Esophagus muscularis mucosa (tissue), 4 donors: ENCODE measurements at regions not wholly inside any gene's neighbourhood (a gene's known extent, or its start where the extent isn't known, plus 50 kb on each side); places are given as distances from the start of the nearest gene placed in this dataset.

Experiments used
- EP300 ChIP-seq: sonication (generic); formaldehyde crosslinking; IDR thresholded peaks from one replicate; pipeline ENCODE4 v1.6.1; 2017; ENCODE audit warnings: antibody characterized with exemption
- POLR2A ChIP-seq: fragments of 450-650 bp; IDR thresholded peaks from one replicate; pipeline ENCODE4 v1.6.1; 2017; ENCODE audit warnings: antibody characterized with exemption, moderate library complexity, mild to moderate bottlenecking, low read depth
- TF ChIP-seq, protein P1 (sequence below), 3 experiments: fragments of 200-600 bp in 2 of 3; fragments of 450-650 bp in 1 of 3; sonication (generic) in 2 of 3; IDR thresholded peaks; one replicate each; pipeline ENCODE4 v1.5.1; 2017 to 2019; ENCODE audit warnings: antibody characterized with exemption in 3 of 3, mild to moderate bottlenecking in 2 of 3, moderate library complexity in 1 of 3

DNA sequence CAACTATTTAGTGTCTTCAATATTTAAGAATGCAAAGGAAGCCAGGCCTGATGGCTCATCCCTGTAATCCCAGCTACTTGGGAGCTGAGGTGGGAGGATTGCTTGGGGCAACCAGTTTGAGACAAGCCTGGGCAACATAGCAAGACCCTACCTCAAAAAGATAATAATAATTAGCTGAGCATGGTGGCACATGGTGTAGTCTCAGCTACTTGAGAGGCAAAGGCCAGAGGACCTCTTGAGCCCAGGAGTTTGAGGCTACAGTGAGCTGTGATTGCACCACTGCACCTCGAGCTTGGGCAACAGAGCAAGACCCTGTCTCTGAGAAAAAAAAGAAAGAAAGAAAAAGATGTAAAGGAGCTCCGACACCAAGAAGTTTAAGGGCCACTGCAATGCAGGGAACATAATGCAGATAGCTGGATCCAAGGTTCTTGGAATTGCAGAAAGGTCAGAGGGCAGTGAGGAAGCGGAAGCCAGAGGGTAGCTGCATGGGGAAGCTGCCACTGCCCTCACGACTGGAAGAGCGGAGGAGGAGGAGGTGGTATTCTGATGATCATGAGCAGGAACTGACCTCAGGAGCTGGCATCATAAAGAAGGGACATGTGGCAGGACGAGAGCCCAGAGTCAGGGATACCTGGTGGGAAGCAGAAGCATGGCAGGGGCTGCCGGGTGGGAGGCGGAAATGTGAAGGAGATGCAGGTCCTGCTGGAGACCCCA lies 60.2 kb upstream of the PODXL start:
- TF ChIP-seq EP300 (no peak), POLR2A (no peak)
- TF ChIP-seq, protein P1, sequence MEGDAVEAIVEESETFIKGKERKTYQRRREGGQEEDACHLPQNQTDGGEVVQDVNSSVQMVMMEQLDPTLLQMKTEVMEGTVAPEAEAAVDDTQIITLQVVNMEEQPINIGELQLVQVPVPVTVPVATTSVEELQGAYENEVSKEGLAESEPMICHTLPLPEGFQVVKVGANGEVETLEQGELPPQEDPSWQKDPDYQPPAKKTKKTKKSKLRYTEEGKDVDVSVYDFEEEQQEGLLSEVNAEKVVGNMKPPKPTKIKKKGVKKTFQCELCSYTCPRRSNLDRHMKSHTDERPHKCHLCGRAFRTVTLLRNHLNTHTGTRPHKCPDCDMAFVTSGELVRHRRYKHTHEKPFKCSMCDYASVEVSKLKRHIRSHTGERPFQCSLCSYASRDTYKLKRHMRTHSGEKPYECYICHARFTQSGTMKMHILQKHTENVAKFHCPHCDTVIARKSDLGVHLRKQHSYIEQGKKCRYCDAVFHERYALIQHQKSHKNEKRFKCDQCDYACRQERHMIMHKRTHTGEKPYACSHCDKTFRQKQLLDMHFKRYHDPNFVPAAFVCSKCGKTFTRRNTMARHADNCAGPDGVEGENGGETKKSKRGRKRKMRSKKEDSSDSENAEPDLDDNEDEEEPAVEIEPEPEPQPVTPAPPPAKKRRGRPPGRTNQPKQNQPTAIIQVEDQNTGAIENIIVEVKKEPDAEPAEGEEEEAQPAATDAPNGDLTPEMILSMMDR (IDR thresholded peaks at IDR 0.05) = no peak
